D721Med (cell line): ENCODE measurements at regions not wholly inside any gene's neighbourhood (a gene's known extent, or its start where the extent isn't known, plus 50 kb on each side); places are given as distances from the start of the nearest gene placed in this dataset.

Source experiments
- DNase-seq: peaks from one replicate; pipeline ENCODE4 v3.0.0; 2011; ENCODE audit warnings: low spot score; ENCODE audit not compliant: insufficient read length
- FAIRE-seq: peaks from 2 replicates; lab custom pipeline; 2011; peaks lifted over from hg19 to GRCh38; lab: Jason Lieb, UNC
- TF ChIP-seq, protein P1 (sequence below): IDR thresholded peaks from 2 replicates; pipeline ENCODE4 v1.5.1; 2012; ENCODE audit warnings: mild to moderate bottlenecking, control low read depth; ENCODE audit not compliant: insufficient read depth; ENCODE audit errors: missing control alignments

DNA sequence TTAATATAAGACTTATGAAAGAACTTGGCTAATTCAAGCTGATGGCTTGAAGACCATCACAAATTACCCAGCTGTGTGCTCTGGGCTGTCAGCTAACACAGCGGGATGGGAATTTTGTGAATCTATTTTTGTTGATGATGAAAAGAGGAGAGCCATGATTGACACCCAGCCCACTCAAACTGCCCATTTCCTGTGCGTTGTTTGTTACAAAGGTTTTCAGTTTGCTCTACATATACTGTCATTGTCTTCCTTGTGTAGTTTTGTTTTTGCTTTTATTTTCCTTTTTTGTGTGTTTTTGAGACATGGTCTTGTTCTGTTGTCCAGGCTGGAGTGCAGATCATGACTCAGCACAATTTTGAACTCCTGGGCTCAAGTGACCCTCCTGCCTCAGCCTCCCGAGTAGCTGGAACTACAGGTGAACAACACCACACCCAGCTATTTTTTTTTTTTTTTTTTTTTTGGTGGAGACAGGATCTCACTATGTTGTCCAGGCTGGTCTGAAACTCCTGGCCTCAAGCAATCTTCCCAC lies 400.3 kb downstream of the ICE1 start:
- TF ChIP-seq, protein P1, sequence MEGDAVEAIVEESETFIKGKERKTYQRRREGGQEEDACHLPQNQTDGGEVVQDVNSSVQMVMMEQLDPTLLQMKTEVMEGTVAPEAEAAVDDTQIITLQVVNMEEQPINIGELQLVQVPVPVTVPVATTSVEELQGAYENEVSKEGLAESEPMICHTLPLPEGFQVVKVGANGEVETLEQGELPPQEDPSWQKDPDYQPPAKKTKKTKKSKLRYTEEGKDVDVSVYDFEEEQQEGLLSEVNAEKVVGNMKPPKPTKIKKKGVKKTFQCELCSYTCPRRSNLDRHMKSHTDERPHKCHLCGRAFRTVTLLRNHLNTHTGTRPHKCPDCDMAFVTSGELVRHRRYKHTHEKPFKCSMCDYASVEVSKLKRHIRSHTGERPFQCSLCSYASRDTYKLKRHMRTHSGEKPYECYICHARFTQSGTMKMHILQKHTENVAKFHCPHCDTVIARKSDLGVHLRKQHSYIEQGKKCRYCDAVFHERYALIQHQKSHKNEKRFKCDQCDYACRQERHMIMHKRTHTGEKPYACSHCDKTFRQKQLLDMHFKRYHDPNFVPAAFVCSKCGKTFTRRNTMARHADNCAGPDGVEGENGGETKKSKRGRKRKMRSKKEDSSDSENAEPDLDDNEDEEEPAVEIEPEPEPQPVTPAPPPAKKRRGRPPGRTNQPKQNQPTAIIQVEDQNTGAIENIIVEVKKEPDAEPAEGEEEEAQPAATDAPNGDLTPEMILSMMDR, result no peak
- DNase-seq, result no peak
- no peak for FAIRE-seq

DNA sequence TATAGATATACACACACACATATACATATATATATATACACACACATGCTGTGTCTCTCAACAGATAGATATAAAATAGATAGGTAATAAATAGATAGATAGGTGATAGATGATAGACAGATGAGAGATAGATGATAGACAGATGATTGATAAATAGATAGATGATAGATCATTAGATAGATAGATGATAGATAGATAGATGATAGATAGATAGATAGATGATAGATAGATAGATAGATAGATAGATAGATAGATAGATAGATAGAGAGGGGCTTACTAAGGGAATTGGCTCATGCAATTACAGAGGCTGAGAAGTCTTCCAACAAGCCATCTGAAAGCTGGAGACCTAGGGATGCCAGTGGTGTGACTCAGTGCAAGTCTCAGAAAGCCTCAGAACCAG lies 394.5 kb downstream of the ICE1 start:
- TF ChIP-seq, protein P1, result no peak
- no peak for DNase-seq
- FAIRE-seq, result no peak

DNA sequence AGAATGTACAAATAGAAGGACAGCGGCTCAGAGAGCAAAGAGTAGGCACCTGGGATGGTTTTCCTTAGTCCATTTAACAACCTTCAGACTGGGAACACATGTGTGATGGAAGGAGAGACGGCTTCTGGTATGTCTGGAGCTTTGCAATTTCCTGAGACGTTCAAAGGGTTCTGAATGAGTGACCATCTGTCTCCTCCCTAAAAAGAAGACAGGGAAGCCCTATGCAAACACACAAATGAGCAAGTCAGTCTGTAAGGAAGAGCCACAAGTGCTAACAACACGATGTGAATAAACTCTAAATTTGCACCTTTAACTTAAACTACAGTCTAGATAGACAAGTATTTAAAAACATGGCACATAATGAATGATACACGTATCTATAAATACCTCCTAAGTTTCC lies 391.0 kb downstream of the ICE1 start:
- TF ChIP-seq, protein P1, result no peak
- FAIRE-seq (no peak), DNase-seq (no peak)

DNA sequence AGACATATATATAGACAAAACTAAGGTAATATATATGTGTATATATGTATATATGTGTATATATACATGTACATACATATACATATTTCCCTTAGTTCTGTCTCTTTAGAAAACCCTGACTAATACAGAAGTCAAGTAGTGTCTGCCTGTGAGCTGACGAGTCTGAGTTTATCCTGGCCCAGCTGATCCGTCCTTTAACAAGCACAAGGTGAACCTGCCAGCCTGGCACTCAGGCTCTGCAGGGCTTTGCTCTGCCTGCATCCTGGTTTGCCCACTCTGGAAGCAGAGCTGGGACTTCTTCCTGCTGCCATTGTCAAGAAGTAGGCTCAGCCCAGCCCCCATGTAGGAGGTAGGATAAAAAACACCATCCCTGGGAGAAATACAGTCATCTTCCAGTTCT lies 388.0 kb downstream of the ICE1 start:
- no peak for DNase-seq
- TF ChIP-seq, protein P1, result no peak
- no peak for FAIRE-seq

DNA sequence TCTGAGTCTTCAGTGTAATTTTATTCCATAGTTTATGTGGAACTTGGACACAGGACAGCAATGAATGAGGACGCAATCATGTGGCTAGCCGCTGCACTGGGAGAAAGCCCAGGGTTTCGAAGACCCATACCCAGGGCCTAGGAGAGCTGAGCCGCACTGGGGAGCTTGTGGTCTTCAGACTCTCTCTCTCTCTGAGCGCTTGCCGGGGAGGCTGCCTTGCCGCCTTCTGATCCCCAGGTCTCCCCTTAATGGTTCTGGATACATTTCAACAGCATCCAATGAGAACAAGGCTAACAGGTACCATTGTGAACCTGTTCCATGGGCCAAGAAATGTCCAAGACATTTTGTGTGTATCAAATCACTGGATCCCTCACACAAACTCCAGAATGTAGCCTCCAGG lies 383.4 kb downstream of the ICE1 start:
- TF ChIP-seq, protein P1, result no peak
- no peak for DNase-seq
- no peak for FAIRE-seq

DNA sequence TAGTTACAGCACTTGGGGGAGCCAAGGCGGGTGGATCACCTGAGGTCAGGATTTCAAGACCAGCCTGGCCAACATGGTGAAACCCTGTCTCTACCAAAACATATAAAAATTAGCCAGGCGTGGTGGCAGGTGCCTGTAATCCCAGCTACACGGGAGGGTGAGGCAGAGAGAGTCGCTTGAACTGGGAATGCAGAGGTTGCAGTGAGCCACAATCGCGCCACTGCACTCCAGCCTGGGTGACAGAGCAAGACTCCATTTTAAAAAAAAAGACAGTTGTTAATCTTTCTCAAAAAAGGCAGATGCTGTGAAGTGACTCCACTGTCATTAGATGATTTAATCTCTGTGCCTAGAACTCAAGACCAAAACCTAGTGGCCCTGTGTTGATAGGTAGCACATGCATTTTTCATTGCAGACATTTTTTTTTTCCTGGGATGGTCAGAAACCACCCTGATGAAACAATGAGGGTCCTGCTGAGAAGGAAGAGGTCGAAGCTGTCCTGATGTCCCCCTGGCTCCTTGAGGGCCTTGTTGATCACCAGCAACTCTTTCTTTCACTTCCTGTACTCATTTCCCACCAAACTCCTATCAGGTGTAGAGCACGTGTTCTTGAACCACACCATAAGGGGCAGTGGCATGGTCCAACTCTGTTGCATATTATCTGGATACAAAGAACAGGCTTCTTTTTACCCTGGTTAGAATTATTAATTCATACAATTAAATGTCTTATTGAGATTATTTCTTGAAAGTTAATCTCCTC lies 382.2 kb downstream of the ICE1 start:
- FAIRE-seq (no peak), DNase-seq (no peak)
- TF ChIP-seq, protein P1, result no peak
